SK-N-MC (cell line): ENCODE measurements at regions not wholly inside any gene's neighbourhood (a gene's known extent, or its start where the extent isn't known, plus 50 kb on each side); places are given as distances from the start of the nearest gene placed in this dataset.

ENCODE experiments used
- EZH2 ChIP-seq: fragments of 200-600 bp; sonication (generic); IDR thresholded peaks from one replicate; pipeline ENCODE4 v1.6.1; 2017; ENCODE audit warnings: antibody characterized with exemption
- FOXP2 ChIP-seq: optimal IDR thresholded peaks from 2 replicates; pipeline ENCODE3; 2011; ENCODE audit warnings: mild to moderate bottlenecking, moderate library complexity; ENCODE audit not compliant: insufficient read depth; ENCODE audit errors: extremely low read length, control extremely low read depth

DNA sequence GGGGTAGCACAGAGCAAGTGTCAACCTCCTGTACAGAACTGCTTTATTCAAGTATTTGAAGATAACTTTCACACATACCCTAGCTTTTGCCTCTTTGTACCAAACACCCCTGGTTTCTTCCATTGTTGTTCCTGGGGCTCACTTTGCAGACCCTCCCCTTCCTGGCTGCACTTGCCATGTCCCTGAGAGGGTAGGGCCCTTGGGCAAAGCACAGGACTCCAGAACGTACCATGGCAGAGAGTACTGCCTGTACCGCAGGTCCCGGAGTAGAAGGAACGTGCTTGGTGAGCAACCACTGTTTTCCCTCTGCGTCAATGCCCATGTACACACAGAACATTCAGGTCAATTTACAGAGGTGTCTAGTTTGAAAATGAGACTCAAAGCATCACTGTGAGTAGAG lies 290.4 kb downstream of the EN1 start:
- TF ChIP-seq EZH2 = no peak
- no peak for TF ChIP-seq FOXP2
